T47D (cell line): ENCODE measurements at regions not wholly inside any gene's neighbourhood (a gene's known extent, or its start where the extent isn't known, plus 50 kb on each side); places are given as distances from the start of the nearest gene placed in this dataset.

Experiments
- DNase-seq, 2 experiments: peaks; one replicate each; pipeline versions ENCODE4 v3.0.0 to v3.0.0-alpha.2; 2011 to 2012; ENCODE audit warnings: low read depth in 1 of 2, low spot score in 1 of 2
- JUND ChIP-seq: IDR thresholded peaks from 2 replicates; pipeline ENCODE4 v1.6.1; 2012; ENCODE audit warnings: low read depth
- in situ Hi-C: cut with HindIII; loops from 2 replicates; pipeline ENCODE4 v1.10.0; 2016; ENCODE audit warnings: low sequenced_read_pairs, low pct_unique_long_range_greater_than_20kb

- in situ Hi-C loops: no loop called here
- no peak for DNase-seq
- TF ChIP-seq JUND: no peak
Observed at GRCh38 chrX:124274438-124275181, 57.9 kb upstream of the TEX13D start.

GRCh38 chrX:124275182-124275894 lies 57.1 kb upstream of the TEX13D start:
- in situ Hi-C loops: no loop called here
- no peak for TF ChIP-seq JUND
- peak in 1 of 2 experiments; percentile 4 for DNase-seq

DNA sequence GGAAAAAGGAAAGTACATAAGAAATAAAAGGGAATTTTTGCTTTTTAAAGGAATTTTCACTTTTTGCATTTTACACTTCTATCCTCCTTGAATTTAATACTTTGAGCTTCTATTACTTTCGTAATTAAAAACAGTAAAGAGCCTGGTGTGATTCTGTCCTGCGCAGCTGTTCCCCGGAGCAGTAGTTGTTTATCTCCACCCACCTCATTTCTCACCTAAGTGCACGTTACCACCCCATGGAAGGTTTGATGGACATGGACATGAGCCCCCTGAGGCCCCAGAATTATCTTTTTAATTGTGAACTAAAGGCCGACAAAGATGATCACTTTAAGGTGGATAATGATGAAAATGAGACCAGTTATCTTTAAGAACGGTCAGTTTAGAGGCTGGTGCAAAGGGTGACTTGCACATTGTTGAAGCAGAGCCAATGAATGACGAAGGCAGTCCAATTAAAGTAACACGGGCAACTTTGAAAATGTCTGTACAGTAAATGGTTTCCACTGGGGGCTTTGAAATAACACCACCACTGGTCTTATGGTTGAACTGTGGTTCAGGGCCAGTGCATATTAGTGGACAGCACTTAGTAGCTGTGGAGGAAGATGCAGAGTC lies 52.1 kb upstream of the TEX13D start:
- no peak for TF ChIP-seq JUND
- peak in 1 of 2 experiments; percentile 17 for DNase-seq
- in situ Hi-C loops: no loop called here

DNA sequence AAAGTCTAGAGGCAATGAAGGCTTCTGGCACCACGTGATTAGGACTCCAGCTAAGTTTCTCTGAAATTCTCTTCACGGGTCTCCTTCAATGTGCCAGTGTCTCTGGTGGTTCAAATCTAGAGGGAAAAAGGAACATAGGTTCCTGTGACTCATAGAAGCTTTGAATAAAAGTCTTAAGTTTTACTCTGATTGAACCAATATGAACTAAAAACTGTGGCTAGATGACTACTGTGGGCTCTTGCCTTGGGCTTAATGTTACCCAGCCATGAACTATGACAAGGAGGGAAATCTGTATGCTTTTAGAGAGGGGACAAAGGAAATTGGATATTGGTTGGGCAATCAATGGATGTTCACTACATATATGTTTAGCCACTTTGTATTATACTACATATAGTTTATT lies 49.9 kb upstream of the TEX13D start:
- in situ Hi-C loops: no loop called here
- TF ChIP-seq JUND: no peak
- DNase-seq: no peak
